ENCODE measurements at regions not wholly inside any gene's neighbourhood (a gene's known extent, or its start where the extent isn't known, plus 50 kb on each side); places are given as distances from the start of the nearest gene placed in this dataset.

DNA sequence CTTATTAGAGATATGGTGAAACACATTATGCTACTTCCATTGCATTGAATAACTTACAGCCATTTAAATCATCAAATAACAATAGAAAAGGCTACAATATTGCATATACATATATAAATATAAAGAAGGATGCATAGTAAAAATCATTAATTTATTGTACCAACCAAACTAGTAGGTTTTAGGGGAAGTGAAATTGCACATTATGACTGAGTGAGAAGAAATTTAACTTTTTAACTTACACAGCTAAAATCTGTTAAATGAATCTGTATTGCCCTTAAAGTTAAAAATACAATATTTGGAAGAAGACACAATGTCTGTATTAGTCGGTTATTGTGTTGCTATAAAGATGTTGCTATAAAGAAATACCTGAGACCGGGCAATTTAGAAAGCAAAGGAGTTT lies 2073.7 kb upstream of the ACO1 start (continued):
- TF ChIP-seq ZNF24 (IDR thresholded peaks at IDR 0.05) (0 out of 2 replicates have a peak, but pooled peaks have one; percentile 41), HCFC1 (IDR thresholded peaks at IDR 0.05; ENCODE audit: low read length) (no peak), YY1 (IDR thresholded peaks at IDR 0.05; ENCODE audit: low read depth, low read length) (no peak), ZNF592 (IDR thresholded peaks at IDR 0.05) (no peak), MTA2 (IDR thresholded peaks at IDR 0.05; ENCODE audit: low read depth) (peak; percentile 61; the same call in 1 of the 2 replicates), SREBF2 (IDR thresholded peaks at IDR 0.05; ENCODE audit: low read length) (no peak), SMARCA5 (IDR thresholded peaks at IDR 0.05) (no peak), RCOR1 (conservative IDR thresholded peaks at IDR 0.05; ENCODE audit: low read depth, low read length) (no peak), TCF7 (IDR thresholded peaks at IDR 0.05; ENCODE audit: borderline replicate concordance) (no peak), MXI1 (IDR thresholded peaks at IDR 0.05; ENCODE audit: low read depth, low read length) (no peak)
- TF ChIP-seq, protein P1, sequence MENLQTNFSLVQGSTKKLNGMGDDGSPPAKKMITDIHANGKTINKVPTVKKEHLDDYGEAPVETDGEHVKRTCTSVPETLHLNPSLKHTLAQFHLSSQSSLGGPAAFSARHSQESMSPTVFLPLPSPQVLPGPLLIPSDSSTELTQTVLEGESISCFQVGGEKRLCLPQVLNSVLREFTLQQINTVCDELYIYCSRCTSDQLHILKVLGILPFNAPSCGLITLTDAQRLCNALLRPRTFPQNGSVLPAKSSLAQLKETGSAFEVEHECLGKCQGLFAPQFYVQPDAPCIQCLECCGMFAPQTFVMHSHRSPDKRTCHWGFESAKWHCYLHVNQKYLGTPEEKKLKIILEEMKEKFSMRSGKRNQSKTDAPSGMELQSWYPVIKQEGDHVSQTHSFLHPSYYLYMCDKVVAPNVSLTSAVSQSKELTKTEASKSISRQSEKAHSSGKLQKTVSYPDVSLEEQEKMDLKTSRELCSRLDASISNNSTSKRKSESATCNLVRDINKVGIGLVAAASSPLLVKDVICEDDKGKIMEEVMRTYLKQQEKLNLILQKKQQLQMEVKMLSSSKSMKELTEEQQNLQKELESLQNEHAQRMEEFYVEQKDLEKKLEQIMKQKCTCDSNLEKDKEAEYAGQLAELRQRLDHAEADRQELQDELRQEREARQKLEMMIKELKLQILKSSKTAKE (IDR thresholded peaks at IDR 0.05; ENCODE audit: low read depth, poor library complexity, severe bottlenecking): no peak
- TF ChIP-seq, protein P2, sequence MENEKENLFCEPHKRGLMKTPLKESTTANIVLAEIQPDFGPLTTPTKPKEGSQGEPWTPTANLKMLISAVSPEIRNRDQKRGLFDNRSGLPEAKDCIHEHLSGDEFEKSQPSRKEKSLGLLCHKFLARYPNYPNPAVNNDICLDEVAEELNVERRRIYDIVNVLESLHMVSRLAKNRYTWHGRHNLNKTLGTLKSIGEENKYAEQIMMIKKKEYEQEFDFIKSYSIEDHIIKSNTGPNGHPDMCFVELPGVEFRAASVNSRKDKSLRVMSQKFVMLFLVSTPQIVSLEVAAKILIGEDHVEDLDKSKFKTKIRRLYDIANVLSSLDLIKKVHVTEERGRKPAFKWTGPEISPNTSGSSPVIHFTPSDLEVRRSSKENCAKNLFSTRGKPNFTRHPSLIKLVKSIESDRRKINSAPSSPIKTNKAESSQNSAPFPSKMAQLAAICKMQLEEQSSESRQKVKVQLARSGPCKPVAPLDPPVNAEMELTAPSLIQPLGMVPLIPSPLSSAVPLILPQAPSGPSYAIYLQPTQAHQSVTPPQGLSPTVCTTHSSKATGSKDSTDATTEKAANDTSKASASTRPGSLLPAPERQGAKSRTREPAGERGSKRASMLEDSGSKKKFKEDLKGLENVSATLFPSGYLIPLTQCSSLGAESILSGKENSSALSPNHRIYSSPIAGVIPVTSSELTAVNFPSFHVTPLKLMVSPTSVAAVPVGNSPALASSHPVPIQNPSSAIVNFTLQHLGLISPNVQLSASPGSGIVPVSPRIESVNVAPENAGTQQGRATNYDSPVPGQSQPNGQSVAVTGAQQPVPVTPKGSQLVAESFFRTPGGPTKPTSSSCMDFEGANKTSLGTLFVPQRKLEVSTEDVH (IDR thresholded peaks at IDR 0.05; ENCODE audit: low read depth, partially characterized antibody): no peak
